ENCODE measurements at regions not wholly inside any gene's neighbourhood (a gene's known extent, or its start where the extent isn't known, plus 50 kb on each side); places are given as distances from the start of the nearest gene placed in this dataset.

GRCh38 chr10:2874963-2875362, 192.4 kb upstream of the PFKP start:
- no peak overlapping the region for H3K4me3 ChIP-seq
- no peak overlapping the region for H3K27ac ChIP-seq (ENCODE audit: low read depth)
- H4K20me1 ChIP-seq (replicated peaks; ENCODE audit: insufficient read depth): no peaks in the 10 kb centered on the region
- 0 out of 2 replicates have a peak, but pooled peaks cover 4% of the 10 kb centered on the region for H3K9me2 ChIP-seq (ENCODE audit: insufficient read depth)
- H3K4me2 ChIP-seq: no peak overlapping the region
- TF ChIP-seq STAT1 (IDR thresholded peaks at IDR 0.05; ENCODE audit: unreplicated experiment): no peak
- TF ChIP-seq CTCF (conservative IDR thresholded peaks at IDR 0.05; ENCODE audit: low read depth in 2 of 2): 0 out of 4 replicates have a peak, but pooled peaks of 1 of the 2 experiments have one; percentile 3
- no peak for TF ChIP-seq CREB1 (CRISPR knock-in tag; IDR thresholded peaks at IDR 0.05; ENCODE audit: low read depth)
- TF ChIP-seq ZNF114 (CRISPR knock-in tag; IDR thresholded peaks at IDR 0.05): no peak
- ATAC-seq (no peak), DNase-seq (ENCODE audit: low spot score) (no peak)
- no peaks in the 10 kb centered on the region for H3K36me3 ChIP-seq (ENCODE audit: insufficient read depth)
- H3K79me2 ChIP-seq (replicated peaks; ENCODE audit: insufficient read depth): no peaks in the 10 kb centered on the region
- Mint-ChIP-seq H3K4me1 (no peaks in the 10 kb centered on the region; the same call in none of the 3 replicates), H3K27me3 (ENCODE audit: insufficient read depth, low read depth, poor library complexity) (peaks cover 4% of the 10 kb centered on the region), H3K4me3 (no peak overlapping the region), H3K27ac (no peak overlapping the region), H3K9me3 (peaks cover 4% of the 10 kb centered on the region; the same call in 2 of the 3 replicates), H3K36me3 (ENCODE audit: low read depth) (no peaks in the 10 kb centered on the region)
- no peak overlapping the region for H2AFZ ChIP-seq
- H3K4me1 ChIP-seq (ENCODE audit: insufficient read depth): no peaks in the 10 kb centered on the region
- H3K27me3 ChIP-seq (ENCODE audit: insufficient read depth): no peaks in the 10 kb centered on the region
- no peaks in the 10 kb centered on the region for H3F3A ChIP-seq (replicated peaks; ENCODE audit: low read depth)

- no peak overlapping the region for H3K4me3 ChIP-seq
- H4K20me1 ChIP-seq (replicated peaks; ENCODE audit: insufficient read depth): no peaks in the 10 kb centered on the region
- 0 out of 2 replicates have a peak, but pooled peaks cover 4% of the 10 kb centered on the region for H3K9me2 ChIP-seq (ENCODE audit: insufficient read depth)
- Mint-ChIP-seq H3K4me1 (no peaks in the 10 kb centered on the region; the same call in none of the 3 replicates), H3K4me3 (no peak overlapping the region), H3K27me3 (ENCODE audit: insufficient read depth, low read depth, poor library complexity) (peaks cover 4% of the 10 kb centered on the region), H3K27ac (no peak overlapping the region), H3K36me3 (ENCODE audit: low read depth) (no peaks in the 10 kb centered on the region), H3K9me3 (peaks cover 4% of the 10 kb centered on the region; the same call in 2 of the 3 replicates)
- H3K4me1 ChIP-seq (ENCODE audit: insufficient read depth): no peaks in the 10 kb centered on the region
- H3F3A ChIP-seq (replicated peaks; ENCODE audit: low read depth): no peaks in the 10 kb centered on the region
- ATAC-seq: no peak
- H2AFZ ChIP-seq: no peak overlapping the region
- H3K4me2 ChIP-seq: no peak overlapping the region
- DNase-seq (ENCODE audit: low spot score): no peak
- H3K27ac ChIP-seq (ENCODE audit: low read depth): no peak overlapping the region
- H3K27me3 ChIP-seq (ENCODE audit: insufficient read depth): no peaks in the 10 kb centered on the region
- no peaks in the 10 kb centered on the region for H3K36me3 ChIP-seq (ENCODE audit: insufficient read depth)
- H3K79me2 ChIP-seq (replicated peaks; ENCODE audit: insufficient read depth): no peaks in the 10 kb centered on the region
- TF ChIP-seq ETS1 (IDR thresholded peaks at IDR 0.05) (no peak), CREB1 (CRISPR knock-in tag; IDR thresholded peaks at IDR 0.05; ENCODE audit: low read depth) (no peak), ZNF331 (CRISPR knock-in tag; IDR thresholded peaks at IDR 0.05; ENCODE audit: low read depth) (no peak), ZNF462 (CRISPR knock-in tag; IDR thresholded peaks at IDR 0.05) (no peak), CTCF (conservative IDR thresholded peaks at IDR 0.05; ENCODE audit: low read depth in 2 of 2) (no peak), JUNB (IDR thresholded peaks at IDR 0.05; ENCODE audit: unreplicated experiment) (no peak), EZH2phosphoT487 (IDR thresholded peaks at IDR 0.05; ENCODE audit: unreplicated experiment) (no peak), EZH2 (IDR thresholded peaks at IDR 0.05; ENCODE audit: low read depth, unreplicated experiment) (no peak), ZNF114 (CRISPR knock-in tag; IDR thresholded peaks at IDR 0.05) (no peak)
Observed at GRCh38 chr10:2873769-2874168, 193.6 kb upstream of the PFKP start.
